HG03103 (cell line): ENCODE measurements at regions not wholly inside any gene's neighbourhood (a gene's known extent, or its start where the extent isn't known, plus 50 kb on each side); places are given as distances from the start of the nearest gene placed in this dataset.

ENCODE experiments used
- ATAC-seq: cut with Tn5 transposase; IDR thresholded peaks from one replicate; pipeline ENCODE4 v1.9.1; 2021; ENCODE audit warnings: low read depth; ENCODE audit not compliant: unreplicated experiment

- ATAC-seq = no peak
Measured at GRCh38 chr4:130124066-130124465, 1028.1 kb downstream of the C4orf33 start.

GRCh38 chr4:130125467-130125866 lies 1029.5 kb downstream of the C4orf33 start:
- ATAC-seq = no peak

GRCh38 chr4:130127297-130127696 lies 1031.3 kb downstream of the C4orf33 start:
- no peak for ATAC-seq

- no peak for ATAC-seq
Measured at GRCh38 chr4:130131536-130131935, 1035.6 kb downstream of the C4orf33 start.

GRCh38 chr4:130141651-130142050 lies 1045.7 kb downstream of the C4orf33 start:
- ATAC-seq = no peak

- ATAC-seq = no peak
Measured at GRCh38 chr4:130143656-130144055, 1047.7 kb downstream of the C4orf33 start.

GRCh38 chr4:130146773-130147172 lies 1050.8 kb downstream of the C4orf33 start:
- ATAC-seq = no peak

- ATAC-seq = no peak
Measured at GRCh38 chr4:130147641-130148040, 1051.7 kb downstream of the C4orf33 start.

GRCh38 chr4:130154901-130155300 lies 1058.9 kb downstream of the C4orf33 start:
- ATAC-seq = no peak

- ATAC-seq = no peak
Measured at GRCh38 chr4:130163701-130164100, 1067.7 kb downstream of the C4orf33 start.

GRCh38 chr4:130165381-130165780 lies 1069.4 kb downstream of the C4orf33 start:
- ATAC-seq = no peak

GRCh38 chr4:130172156-130172555 lies 1076.2 kb downstream of the C4orf33 start:
- ATAC-seq = no peak

GRCh38 chr4:130178106-130178505 lies 1082.2 kb downstream of the C4orf33 start:
- ATAC-seq = no peak

- ATAC-seq = no peak
Measured at GRCh38 chr4:130183096-130183495, 1087.1 kb downstream of the C4orf33 start.

GRCh38 chr4:130183766-130184165 lies 1087.8 kb downstream of the C4orf33 start:
- no peak for ATAC-seq

- no peak for ATAC-seq
Measured at GRCh38 chr4:130185123-130185522, 1089.2 kb downstream of the C4orf33 start.

GRCh38 chr4:130186931-130187330 lies 1091.0 kb downstream of the C4orf33 start:
- ATAC-seq = no peak

- no peak for ATAC-seq
Measured at GRCh38 chr4:130187587-130187986, 1091.6 kb downstream of the C4orf33 start.

GRCh38 chr4:130192787-130193186 lies 1096.8 kb downstream of the C4orf33 start:
- no peak for ATAC-seq

GRCh38 chr4:130197946-130198345 lies 1102.0 kb downstream of the C4orf33 start:
- no peak for ATAC-seq

- no peak for ATAC-seq
Measured at GRCh38 chr4:130203571-130203970, 1107.6 kb downstream of the C4orf33 start.

- no peak for ATAC-seq
Measured at GRCh38 chr4:130210864-130211263, 1114.9 kb downstream of the C4orf33 start.

GRCh38 chr4:130214268-130214667 lies 1118.3 kb downstream of the C4orf33 start:
- no peak for ATAC-seq
